CD14-positive monocyte (primary cell): ENCODE measurements at regions not wholly inside any gene's neighbourhood (a gene's known extent, or its start where the extent isn't known, plus 50 kb on each side); places are given as distances from the start of the nearest gene placed in this dataset.
"Not testable (repeated sequence)": the region's sequence is repeated elsewhere in the genome, so short reads cannot be mapped to it uniquely, and the experiment has no call there.

Experiments
- DNase-seq, 3 donors: peaks; one replicate each; pipeline ENCODE4 v3.0.0-alpha.2; 2011 to 2022
- H2AFZ ChIP-seq: 2 replicates; pipeline ENCODE4 v1.6.0; 2012; ENCODE audit warnings: mild to moderate bottlenecking, low read depth, low read length, inconsistent platforms; ENCODE audit not compliant: insufficient read depth, poor library complexity, severe bottlenecking
- H3K27ac ChIP-seq, 2 donors: 1 replicate in 1 of 2; 2 replicates in 1 of 2; pipeline ENCODE4 v1.5.1; 2012 to 2013; ENCODE audit warnings: low read length in 2 of 2, control low read depth in 1 of 2, inconsistent platforms in 1 of 2, low read depth in 1 of 2, mild to moderate bottlenecking in 1 of 2
- H3K27me3 ChIP-seq, 2 donors: one replicate each; pipeline versions ENCODE4 v1.6.0 to v1.6.1; 2011 to 2013; ENCODE audit warnings: low read length in 2 of 2; ENCODE audit not compliant: control insufficient read depth in 2 of 2, insufficient read depth in 2 of 2
- H3K36me3 ChIP-seq, 2 donors: replicated peaks in 1 of 2; 1 replicate in 1 of 2; 2 replicates in 1 of 2; pipeline versions ENCODE4 v1.5.1 to v1.6.1; 2012 to 2013; ENCODE audit warnings: low read length in 2 of 2, control low read depth in 1 of 2, inconsistent platforms in 1 of 2, mild to moderate bottlenecking in 1 of 2; ENCODE audit not compliant: insufficient read depth in 2 of 2, control insufficient read depth in 1 of 2
- H3K4me1 ChIP-seq, 2 donors: 1 replicate in 1 of 2; 2 replicates in 1 of 2; pipeline versions ENCODE4 v1.5.1 to v1.6.1; 2012 to 2013; ENCODE audit warnings: low read length in 2 of 2, control low read depth in 1 of 2, inconsistent platforms in 1 of 2, mild to moderate bottlenecking in 1 of 2, moderate library complexity in 1 of 2; ENCODE audit not compliant: insufficient read depth in 2 of 2, control insufficient read depth in 1 of 2
- H3K4me2 ChIP-seq: replicated peaks from 2 replicates; pipeline ENCODE3; 2012; ENCODE audit warnings: low read length, moderate library complexity, mild to moderate bottlenecking; ENCODE audit not compliant: poor library complexity, severe bottlenecking; ENCODE audit errors: extremely low read depth
- H3K4me3 ChIP-seq, 3 experiments: fragments of 200-600 bp in 1 of 3; sonication (generic) in 1 of 3; replicated peaks in 1 of 3; 1 replicate in 2 of 3; 2 replicates in 1 of 3; pipeline ENCODE4 v1.5.1; 2011 to 2013; ENCODE audit warnings: low read length in 3 of 3, mild to moderate bottlenecking in 3 of 3, control low read depth in 2 of 3, low read depth in 2 of 3, inconsistent platforms in 1 of 3, moderate library complexity in 1 of 3
- H3K79me2 ChIP-seq: 2 replicates; pipeline ENCODE4 v1.6.0; 2012; ENCODE audit warnings: mild to moderate bottlenecking, control low read depth, inconsistent platforms, low read length, moderate library complexity; ENCODE audit not compliant: insufficient read depth
- H3K9ac ChIP-seq: 2 replicates; pipeline ENCODE4 v1.6.0; 2017; ENCODE audit warnings: low read length, mild to moderate bottlenecking; ENCODE audit not compliant: insufficient read depth, poor library complexity, severe bottlenecking
- H3K9me3 ChIP-seq, 2 donors: replicated peaks in 1 of 2; 1 replicate in 1 of 2; 2 replicates in 1 of 2; pipeline versions ENCODE4 v1.5.1 to v1.6.1; 2012 to 2013; ENCODE audit warnings: low read length in 2 of 2, control low read depth in 1 of 2; ENCODE audit not compliant: control insufficient read depth in 1 of 2, insufficient read depth in 1 of 2
- H4K20me1 ChIP-seq: 2 replicates; pipeline ENCODE4 v1.6.0; 2012; ENCODE audit warnings: mild to moderate bottlenecking, low read length, control low read depth, moderate library complexity; ENCODE audit not compliant: insufficient read depth
- H3K27ac Mint-ChIP-seq, 7 donors: one replicate each; pipeline ENCODE4 v1.8.0; 2020; ENCODE audit warnings: mild to moderate bottlenecking in 7 of 7, mixed read lengths in 7 of 7, moderate library complexity in 6 of 7, inconsistent platforms in 2 of 7
- H3K27me3 Mint-ChIP-seq, 3 donors: one replicate each; pipeline ENCODE4 v1.8.0; 2021 to 2022; ENCODE audit warnings: low read depth in 3 of 3, mild to moderate bottlenecking in 3 of 3, mixed read lengths in 3 of 3, moderate library complexity in 3 of 3, inconsistent platforms in 1 of 3
- H3K36me3 Mint-ChIP-seq, 2 donors: one replicate each; pipeline ENCODE4 v1.8.0; 2020; ENCODE audit warnings: mixed read lengths in 2 of 2, inconsistent platforms in 1 of 2, mild to moderate bottlenecking in 1 of 2
- H3K4me1 Mint-ChIP-seq: one replicate; pipeline ENCODE4 v1.8.0; 2020; ENCODE audit warnings: mild to moderate bottlenecking, mixed read lengths
- H3K4me3 Mint-ChIP-seq, 2 donors: one replicate each; pipeline ENCODE4 v1.8.0; 2020; ENCODE audit warnings: mild to moderate bottlenecking in 2 of 2, mixed read lengths in 2 of 2, moderate library complexity in 1 of 2
- H3K9me3 Mint-ChIP-seq, 7 donors: one replicate each; pipeline ENCODE4 v1.8.0; 2020 to 2022; ENCODE audit warnings: mixed read lengths in 7 of 7, mild to moderate bottlenecking in 6 of 7, moderate library complexity in 6 of 7, inconsistent platforms in 2 of 7
- WGBS: methylation state at CpG from one replicate; pipeline ENCODE4 v1.1.5; 2013; ENCODE audit warnings: missing lambda C conversion rate; ENCODE audit not compliant: insufficient coverage; 5-methylcytosine and 5-hydroxymethylcytosine counted together
- intact Hi-C, 2 donors: fragments of 100-400 bp; cut with micrococcal nuclease; formaldehyde crosslinking; loops; one replicate each; pipeline versions ENCODE4 v1.15.0 to v1.15.1; 2023
- TF ChIP-seq, protein P1 (sequence below): fragments of 200-600 bp; IDR thresholded peaks from one replicate; pipeline ENCODE4 v1.8.0; 2022; ENCODE audit warnings: antibody characterized with exemption, mild to moderate bottlenecking

DNA sequence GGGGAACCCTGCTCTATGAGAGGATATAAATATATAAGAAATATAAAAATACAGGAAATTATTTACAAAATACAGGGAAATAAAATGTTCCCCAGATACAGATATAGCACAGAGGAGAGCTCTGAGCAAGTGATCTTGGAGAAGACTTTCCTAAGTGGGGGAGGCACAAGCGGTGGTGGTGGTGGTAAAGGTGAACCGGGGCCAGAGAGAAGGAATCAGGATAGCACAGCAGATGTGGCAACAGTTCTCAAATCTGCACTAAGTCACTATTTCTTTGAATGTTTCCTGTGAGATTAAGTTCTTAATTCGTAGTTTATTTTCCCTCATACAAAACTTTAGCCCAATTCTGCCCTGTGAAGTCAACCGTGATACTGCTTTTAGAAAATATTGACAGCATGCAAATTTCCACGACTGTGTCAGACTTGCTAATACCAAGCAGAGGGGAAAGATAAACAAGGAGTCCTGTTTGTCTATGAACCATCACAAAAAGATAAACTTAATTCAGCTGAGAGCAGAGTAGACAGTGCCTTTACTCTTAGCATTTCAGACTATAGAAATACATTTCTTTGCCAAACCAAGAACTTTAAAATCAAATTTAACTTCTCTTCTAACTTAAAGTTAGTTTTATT, 237.5 kb upstream of the POGK start:
- H2AFZ ChIP-seq, result no peak overlapping the region
- no peaks in the 10 kb centered on the region for H3K4me1 Mint-ChIP-seq
- peaks cover 0 to 5% (median 0%) of the 10 kb centered on the region in 3 donors for H3K27me3 Mint-ChIP-seq
- intact Hi-C loops, result no loop called here
- no peaks in the 10 kb centered on the region for H3K4me1 ChIP-seq
- H3K36me3 Mint-ChIP-seq, result no peaks in the 10 kb centered on the region
- H3K36me3 ChIP-seq, result no peaks in the 10 kb centered on the region
- no peak overlapping the region for H3K4me3 ChIP-seq
- H3K27ac Mint-ChIP-seq, result no peak overlapping the region
- H3K9me3 Mint-ChIP-seq, result peaks cover 0 to 6% (median 3%) of the 10 kb centered on the region in 7 donors
- TF ChIP-seq, protein P1, sequence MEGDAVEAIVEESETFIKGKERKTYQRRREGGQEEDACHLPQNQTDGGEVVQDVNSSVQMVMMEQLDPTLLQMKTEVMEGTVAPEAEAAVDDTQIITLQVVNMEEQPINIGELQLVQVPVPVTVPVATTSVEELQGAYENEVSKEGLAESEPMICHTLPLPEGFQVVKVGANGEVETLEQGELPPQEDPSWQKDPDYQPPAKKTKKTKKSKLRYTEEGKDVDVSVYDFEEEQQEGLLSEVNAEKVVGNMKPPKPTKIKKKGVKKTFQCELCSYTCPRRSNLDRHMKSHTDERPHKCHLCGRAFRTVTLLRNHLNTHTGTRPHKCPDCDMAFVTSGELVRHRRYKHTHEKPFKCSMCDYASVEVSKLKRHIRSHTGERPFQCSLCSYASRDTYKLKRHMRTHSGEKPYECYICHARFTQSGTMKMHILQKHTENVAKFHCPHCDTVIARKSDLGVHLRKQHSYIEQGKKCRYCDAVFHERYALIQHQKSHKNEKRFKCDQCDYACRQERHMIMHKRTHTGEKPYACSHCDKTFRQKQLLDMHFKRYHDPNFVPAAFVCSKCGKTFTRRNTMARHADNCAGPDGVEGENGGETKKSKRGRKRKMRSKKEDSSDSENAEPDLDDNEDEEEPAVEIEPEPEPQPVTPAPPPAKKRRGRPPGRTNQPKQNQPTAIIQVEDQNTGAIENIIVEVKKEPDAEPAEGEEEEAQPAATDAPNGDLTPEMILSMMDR, result no peak
- H4K20me1 ChIP-seq, result no peaks in the 10 kb centered on the region
- no peak for DNase-seq
- no peaks in the 10 kb centered on the region for H3K79me2 ChIP-seq
- no peak overlapping the region for H3K4me3 Mint-ChIP-seq
- H3K27me3 ChIP-seq, result no peaks in the 10 kb centered on the region
- H3K9ac ChIP-seq, result no peak overlapping the region
- H3K9me3 ChIP-seq, result no peaks in the 10 kb centered on the region
- H3K4me2 ChIP-seq, result no peak overlapping the region
- no peak overlapping the region for H3K27ac ChIP-seq
- WGBS, result 100% methylated on average over 1 of the region's 5 CpGs

GRCh38 chr1:166602801-166603200, 236.5 kb upstream of the POGK start:
- H3K27me3 ChIP-seq, H3K4me3 Mint-ChIP-seq, H3K36me3 Mint-ChIP-seq, H3K4me2 ChIP-seq, DNase-seq, H3K9me3 ChIP-seq, H3K36me3 ChIP-seq, intact Hi-C loops, H3K27ac Mint-ChIP-seq, H3K9me3 Mint-ChIP-seq, H3K4me1 Mint-ChIP-seq, H3K4me3 ChIP-seq, H3K4me1 ChIP-seq, H2AFZ ChIP-seq, H3K27ac ChIP-seq, H3K79me2 ChIP-seq, H3K27me3 Mint-ChIP-seq, H3K9ac ChIP-seq, H4K20me1 ChIP-seq: not testable (repeated sequence)
- WGBS, result no CpG with 5 or more reads among the region's 3 CpGs
